ENCODE measurements at regions not wholly inside any gene's neighbourhood (a gene's known extent, or its start where the extent isn't known, plus 50 kb on each side); places are given as distances from the start of the nearest gene placed in this dataset.

DNA sequence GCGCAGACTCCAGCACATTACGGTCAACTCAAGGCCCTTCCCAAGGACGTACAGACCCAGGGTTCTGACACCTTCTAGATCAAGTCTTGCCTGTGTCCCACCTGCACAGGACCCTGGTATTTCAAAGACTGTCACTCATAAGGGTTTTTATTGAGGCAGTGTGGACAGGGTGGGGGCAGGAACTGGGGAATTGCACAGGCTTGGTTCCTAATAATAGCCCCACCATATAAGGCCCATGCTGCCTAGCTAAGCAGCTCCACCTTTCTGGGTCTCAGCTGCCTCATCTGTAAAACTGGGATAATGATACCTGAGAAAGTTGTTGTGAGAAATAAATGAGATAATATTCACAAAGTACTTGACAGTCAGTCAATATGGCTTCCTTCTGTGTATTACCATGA, 55.3 kb upstream of the PUM1 start:
- Histone ChIP-seq H3K27ac (no peak overlapping the region), H3K79me2 (ENCODE audit: low read depth) (no peaks in the 10 kb centered on the region), H3K4me1 (replicated peaks; ENCODE audit: insufficient read depth) (no peaks in the 10 kb centered on the region), H2AFZ (no peak overlapping the region), H4K20me1 (ENCODE audit: insufficient read depth) (no peaks in the 10 kb centered on the region), H3K9me2 (ENCODE audit: insufficient read depth) (no peaks in the 10 kb centered on the region), H3K27me3 (ENCODE audit: insufficient read depth, low read depth) (no peaks in the 10 kb centered on the region), H3K36me3 (ENCODE audit: low read depth) (no peaks in the 10 kb centered on the region), H3K9me3 (ENCODE audit: insufficient read depth, low read depth) (no peaks in the 10 kb centered on the region), H3K4me2 (no peak overlapping the region), H3K4me3 (no peak overlapping the region), H3F3A (ENCODE audit: insufficient read depth, low read depth) (no peaks in the 10 kb centered on the region)
- CTCF ChIA-PET = no interaction called here
- POLR2A ChIA-PET (ENCODE audit: unreplicated experiment) = no interaction called here
- no TSS peak for BruUV-seq (replicated peaks)
- no peak for DNase-seq
- TF ChIP-seq, protein P1, sequence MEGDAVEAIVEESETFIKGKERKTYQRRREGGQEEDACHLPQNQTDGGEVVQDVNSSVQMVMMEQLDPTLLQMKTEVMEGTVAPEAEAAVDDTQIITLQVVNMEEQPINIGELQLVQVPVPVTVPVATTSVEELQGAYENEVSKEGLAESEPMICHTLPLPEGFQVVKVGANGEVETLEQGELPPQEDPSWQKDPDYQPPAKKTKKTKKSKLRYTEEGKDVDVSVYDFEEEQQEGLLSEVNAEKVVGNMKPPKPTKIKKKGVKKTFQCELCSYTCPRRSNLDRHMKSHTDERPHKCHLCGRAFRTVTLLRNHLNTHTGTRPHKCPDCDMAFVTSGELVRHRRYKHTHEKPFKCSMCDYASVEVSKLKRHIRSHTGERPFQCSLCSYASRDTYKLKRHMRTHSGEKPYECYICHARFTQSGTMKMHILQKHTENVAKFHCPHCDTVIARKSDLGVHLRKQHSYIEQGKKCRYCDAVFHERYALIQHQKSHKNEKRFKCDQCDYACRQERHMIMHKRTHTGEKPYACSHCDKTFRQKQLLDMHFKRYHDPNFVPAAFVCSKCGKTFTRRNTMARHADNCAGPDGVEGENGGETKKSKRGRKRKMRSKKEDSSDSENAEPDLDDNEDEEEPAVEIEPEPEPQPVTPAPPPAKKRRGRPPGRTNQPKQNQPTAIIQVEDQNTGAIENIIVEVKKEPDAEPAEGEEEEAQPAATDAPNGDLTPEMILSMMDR (conservative IDR thresholded peaks at IDR 0.05) = no peak
- intact Hi-C loops (cut with micrococcal nuclease; ENCODE audit: unreplicated experiment) = no loop called here

DNA sequence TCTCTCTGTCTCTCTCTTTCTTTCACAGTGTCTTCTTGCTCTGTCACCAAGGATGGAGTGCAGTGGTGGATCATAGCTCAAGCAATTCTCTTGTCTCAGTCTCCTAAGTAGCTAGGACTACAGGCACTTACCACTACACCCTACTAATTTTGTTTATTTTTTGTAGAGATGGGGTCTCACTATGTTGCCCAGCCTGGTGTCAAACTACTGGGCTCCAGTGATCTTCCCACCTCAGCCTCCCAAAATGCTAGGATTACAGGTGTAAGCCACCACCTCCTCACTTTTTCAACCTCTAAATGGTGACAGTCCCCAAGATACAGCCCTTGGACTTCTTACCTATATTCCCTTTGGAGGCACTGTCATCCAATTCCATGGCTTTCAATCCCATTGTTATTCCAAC, 50.5 kb upstream of the PUM1 start:
- CTCF ChIA-PET = no interaction called here
- Histone ChIP-seq H3F3A (ENCODE audit: insufficient read depth, low read depth) (peaks cover 3% of the 10 kb centered on the region; the same call in 1 of the 2 replicates), H3K79me2 (ENCODE audit: low read depth) (no peaks in the 10 kb centered on the region), H3K4me1 (replicated peaks; ENCODE audit: insufficient read depth) (peaks cover 8% of the 10 kb centered on the region), H3K4me3 (no peak overlapping the region), H3K27ac (no peak overlapping the region), H3K9me2 (ENCODE audit: insufficient read depth) (no peaks in the 10 kb centered on the region), H3K36me3 (ENCODE audit: low read depth) (no peaks in the 10 kb centered on the region), H3K4me2 (no peak overlapping the region), H3K27me3 (ENCODE audit: insufficient read depth, low read depth) (no peaks in the 10 kb centered on the region), H3K9me3 (ENCODE audit: insufficient read depth, low read depth) (no peaks in the 10 kb centered on the region), H4K20me1 (ENCODE audit: insufficient read depth) (no peaks in the 10 kb centered on the region), H2AFZ (no peak overlapping the region)
- BruUV-seq (replicated peaks) = no TSS peak
- DNase-seq = no peak
- TF ChIP-seq, protein P1 (conservative IDR thresholded peaks at IDR 0.05) = no peak
- TF ChIP-seq EZH2 (IDR thresholded peaks at IDR 0.05; ENCODE audit: low read depth) = no peak
- intact Hi-C loops (cut with micrococcal nuclease; ENCODE audit: unreplicated experiment) = no loop called here
- POLR2A ChIA-PET (ENCODE audit: unreplicated experiment) = interaction anchor here (0.6 kb wide), 1 partner anchor 95 kb away, joined by 6 read pairs; no protein-coding TSS in a partner anchor
